SK-N-SH (cell line): ENCODE measurements at regions not wholly inside any gene's neighbourhood (a gene's known extent, or its start where the extent isn't known, plus 50 kb on each side); places are given as distances from the start of the nearest gene placed in this dataset.

Source experiments
- CTCF ChIA-PET: fragments of 300-600, 350-600 bp; formaldehyde crosslinking; extraction: SDS; loops from one replicate; lab custom pipeline; 2021; lab: Yijun Ruan, JAX
- POLR2A ChIA-PET: fragments of 350-600 bp; sonication (Branson Sonifier 250); formaldehyde crosslinking; extraction: SDS; loops from one replicate; lab custom pipeline; 2020; ENCODE audit warnings: antibody characterized with exemption, inconsistent platforms; lab: Yijun Ruan, JAX
- DNase-seq: peaks from one replicate; pipeline ENCODE4 v3.0.0; 2012
- H2AFZ ChIP-seq: fragments of 200-600 bp; sonication (generic); 2 replicates; pipeline ENCODE4 v1.8.1; 2016; ENCODE audit warnings: antibody characterized with exemption, mild to moderate bottlenecking, low read depth
- H3F3A ChIP-seq: fragments of 200-600 bp; sonication (generic); replicated peaks from 2 replicates; pipeline ENCODE3; 2016; ENCODE audit warnings: antibody characterized with exemption, mild to moderate bottlenecking; ENCODE audit not compliant: insufficient read depth
- H3K27ac ChIP-seq, 2 experiments: fragments of 200-500 bp in 1 of 2; fragments of 200-600 bp in 1 of 2; sonication (Bioruptor generic) in 1 of 2; sonication (generic), shearing (Covaris generic) in 1 of 2; 2 replicates each; pipeline versions ENCODE4 v1.5.1 to v1.6.1; 2014 to 2016; ENCODE audit warnings: low read depth in 2 of 2, inconsistent platforms in 1 of 2, low read length in 1 of 2, mild to moderate bottlenecking in 1 of 2, mixed read lengths in 1 of 2
- H3K27me3 ChIP-seq: fragments of 200-600 bp; sonication (generic), shearing (Covaris generic); 2 replicates; pipeline ENCODE4 v1.6.1; 2016; ENCODE audit warnings: mixed run types; ENCODE audit not compliant: insufficient read depth
- H3K36me3 ChIP-seq, 2 experiments: fragments of 200-500 bp in 1 of 2; fragments of 200-600 bp in 1 of 2; sonication (Bioruptor generic) in 1 of 2; sonication (generic) in 1 of 2; replicated peaks in 1 of 2; 2 replicates each; pipeline versions ENCODE3 to v1.5.1; 2014 to 2016; ENCODE audit warnings: low read length in 1 of 2, mild to moderate bottlenecking in 1 of 2; ENCODE audit not compliant: insufficient read depth in 2 of 2, control insufficient read depth in 1 of 2
- H3K4me1 ChIP-seq, 2 experiments: fragments of 200-500 bp in 1 of 2; fragments of 200-600 bp in 1 of 2; sonication (Bioruptor generic) in 1 of 2; sonication (generic), shearing (Covaris generic) in 1 of 2; 2 replicates each; pipeline versions ENCODE4 v1.5.1 to v1.6.1; 2014 to 2016; ENCODE audit warnings: low read depth in 1 of 2, low read length in 1 of 2, mixed run types in 1 of 2; ENCODE audit not compliant: insufficient read depth in 2 of 2, control insufficient read depth in 1 of 2
- H3K4me2 ChIP-seq: fragments of 200-600 bp; sonication (generic), shearing (Covaris generic); 2 replicates; pipeline ENCODE4 v1.6.1; 2017; ENCODE audit warnings: mixed run types
- H3K4me3 ChIP-seq, 2 experiments: fragments of 200-500 bp in 1 of 2; fragments of 200-600 bp in 1 of 2; sonication (Bioruptor generic) in 1 of 2; sonication (generic), shearing (Covaris generic) in 1 of 2; 2 replicates each; pipeline versions ENCODE4 v1.5.1 to v1.8.1; 2014 to 2016; ENCODE audit warnings: low read depth in 2 of 2, inconsistent platforms in 1 of 2, low read length in 1 of 2, mild to moderate bottlenecking in 1 of 2, mixed read lengths in 1 of 2, moderate library complexity in 1 of 2
- H3K79me2 ChIP-seq: fragments of 200-600 bp; sonication (generic); 2 replicates; pipeline ENCODE4 v1.8.1; 2017; ENCODE audit warnings: mild to moderate bottlenecking; ENCODE audit not compliant: insufficient read depth
- H3K9ac ChIP-seq: fragments of 200-600 bp; sonication (generic); 2 replicates; pipeline ENCODE4 v1.6.1; 2017; ENCODE audit warnings: mixed run types
- H3K9me2 ChIP-seq: fragments of 200-600 bp; sonication (generic); 2 replicates; pipeline ENCODE4 v1.6.1; 2017; ENCODE audit warnings: mixed run types
- H3K9me3 ChIP-seq: fragments of 200-600 bp; sonication (generic); 2 replicates; pipeline ENCODE4 v1.6.1; 2017; ENCODE audit warnings: mixed run types, mild to moderate bottlenecking, moderate library complexity
- H4K20me1 ChIP-seq: fragments of 200-600 bp; sonication (generic); 2 replicates; pipeline ENCODE4 v1.6.1; 2017; ENCODE audit warnings: mild to moderate bottlenecking, mixed run types; ENCODE audit not compliant: insufficient read depth
- CHD2 ChIP-seq: fragments of 150-350 bp; IDR thresholded peaks from 2 replicates; pipeline ENCODE4 v1.6.1; 2018; ENCODE audit warnings: low read length; ENCODE audit not compliant: partially characterized antibody
- EZH2phosphoT487 ChIP-seq: fragments of 200-600 bp; sonication (generic); IDR thresholded peaks from 2 replicates; pipeline ENCODE4 v1.6.1; 2017; ENCODE audit warnings: low read depth, mixed run types, mild to moderate bottlenecking, antibody characterized with exemption, moderate library complexity, borderline replicate concordance
- FOXJ3 ChIP-seq: sonication (generic); formaldehyde crosslinking; IDR thresholded peaks from 2 replicates; pipeline ENCODE4 v1.5.1; 2020; ENCODE audit warnings: mild to moderate bottlenecking, missing genetic modification reagents
- FOXM1 ChIP-seq: IDR thresholded peaks from 2 replicates; pipeline ENCODE4 v1.4.0; 2012; ENCODE audit warnings: low read depth, mild to moderate bottlenecking
- GATA2 ChIP-seq: sonication (generic); formaldehyde crosslinking; IDR thresholded peaks from 2 replicates; pipeline ENCODE4 v1.5.0; 2020; ENCODE audit warnings: mild to moderate bottlenecking, missing genetic modification reagents
- JUND ChIP-seq: IDR thresholded peaks from 2 replicates; pipeline ENCODE4 v1.4.0; 2012
- MEF2A ChIP-seq: IDR thresholded peaks from 2 replicates; pipeline ENCODE4 v1.4.0; 2012; ENCODE audit warnings: low read depth, borderline replicate concordance
- MXI1 ChIP-seq: IDR thresholded peaks from 2 replicates; pipeline ENCODE4 v1.6.1; 2012; ENCODE audit warnings: mild to moderate bottlenecking, low read depth, low read length, improper control_type of control experiment
- NRF1 ChIP-seq: IDR thresholded peaks from 2 replicates; pipeline ENCODE4 v1.6.1; 2012; ENCODE audit warnings: low read depth, mild to moderate bottlenecking, low read length
- POLR2AphosphoS5 ChIP-seq: IDR thresholded peaks from 2 replicates; pipeline ENCODE4 v1.6.1; 2012; ENCODE audit warnings: low read depth, low read length
- RCOR1 ChIP-seq: fragments of 150-350 bp; IDR thresholded peaks from 2 replicates; pipeline ENCODE4 v1.6.1; 2017; ENCODE audit warnings: antibody characterized with exemption, low read length
- RFX5 ChIP-seq: IDR thresholded peaks from 2 replicates; pipeline ENCODE4 v1.6.1; 2012; ENCODE audit warnings: mild to moderate bottlenecking, improper control_type of control experiment, low read length
- RXRA ChIP-seq: IDR thresholded peaks from 2 replicates; pipeline ENCODE4 v1.4.0; 2012; ENCODE audit warnings: low read depth, mild to moderate bottlenecking, borderline replicate concordance
- SMC3 ChIP-seq: IDR thresholded peaks from 2 replicates; pipeline ENCODE4 v1.6.1; 2012; ENCODE audit warnings: low read depth, low read length, improper control_type of control experiment
- TAF1 ChIP-seq: IDR thresholded peaks from 2 replicates; pipeline ENCODE4 v1.6.1; 2012; ENCODE audit warnings: low read depth, mild to moderate bottlenecking, low read length, moderate library complexity, borderline replicate concordance
- TCF12 ChIP-seq: IDR thresholded peaks from 2 replicates; pipeline ENCODE4 v1.4.0; 2012
- TEAD4 ChIP-seq: IDR thresholded peaks from 2 replicates; pipeline ENCODE4 v1.4.0; 2012; ENCODE audit warnings: mild to moderate bottlenecking, borderline replicate concordance; ENCODE audit not compliant: insufficient read depth
- YY1 ChIP-seq: IDR thresholded peaks from 2 replicates; pipeline ENCODE4 v1.4.0; 2012; ENCODE audit warnings: low read depth, mild to moderate bottlenecking
- WGBS: methylation state at CpG from one replicate; pipeline ENCODE4 v1.1.6; 2017; ENCODE audit warnings: low lambda C conversion rate; 5-methylcytosine and 5-hydroxymethylcytosine counted together
- TF ChIP-seq, protein P1 (sequence below): fragments of 150-350 bp; IDR thresholded peaks from 2 replicates; pipeline ENCODE4 v1.6.1; 2017; ENCODE audit warnings: antibody characterized with exemption, low read length, low read depth, borderline replicate concordance
- TF ChIP-seq, protein P2 (sequence below): fragments of 150-350 bp; IDR thresholded peaks from 2 replicates; pipeline ENCODE4 v1.6.1; 2016; ENCODE audit warnings: mild to moderate bottlenecking, low read depth, low read length
- TF ChIP-seq, protein P3 (sequence below): IDR thresholded peaks from 2 replicates; pipeline ENCODE4 v1.6.1; 2012; ENCODE audit warnings: mild to moderate bottlenecking, low read depth, low read length, moderate library complexity

DNA sequence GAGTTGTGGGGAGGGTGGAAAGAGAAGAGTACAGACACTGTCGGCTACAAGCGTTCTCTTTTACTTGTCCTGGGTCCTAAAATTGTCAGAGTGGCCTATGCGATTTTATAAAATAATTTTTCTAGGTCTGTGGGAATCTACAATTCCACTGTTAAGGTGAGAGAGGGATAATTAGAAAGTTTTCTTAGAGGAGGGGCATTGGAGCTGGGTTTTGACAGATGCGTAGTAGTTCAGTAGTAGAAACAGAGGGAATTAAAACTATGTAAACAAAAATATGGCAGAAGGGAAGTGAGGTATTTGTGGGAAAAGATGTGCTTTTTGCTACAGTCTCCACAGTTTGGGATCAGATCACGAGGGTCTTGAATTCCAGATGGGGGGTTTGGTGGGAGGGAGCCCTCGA is 129.1 kb upstream of the SHB start:
- H3K9ac ChIP-seq: no peak overlapping the region
- no peaks in the 10 kb centered on the region for H3K9me3 ChIP-seq
- no peak overlapping the region for H3K4me2 ChIP-seq
- no peak for DNase-seq
- no peak overlapping the region for H2AFZ ChIP-seq
- no peaks in the 10 kb centered on the region for H3K79me2 ChIP-seq
- no peaks in the 10 kb centered on the region for H3K9me2 ChIP-seq
- TF ChIP-seq RCOR1 (no peak), RXRA (no peak), CHD2 (no peak), RFX5 (no peak), TEAD4 (no peak), YY1 (no peak), NRF1 (no peak), GATA2 (CRISPR knock-in tag) (no peak), SMC3 (no peak), POLR2AphosphoS5 (no peak), TAF1 (no peak)
- TF ChIP-seq, protein P1, sequence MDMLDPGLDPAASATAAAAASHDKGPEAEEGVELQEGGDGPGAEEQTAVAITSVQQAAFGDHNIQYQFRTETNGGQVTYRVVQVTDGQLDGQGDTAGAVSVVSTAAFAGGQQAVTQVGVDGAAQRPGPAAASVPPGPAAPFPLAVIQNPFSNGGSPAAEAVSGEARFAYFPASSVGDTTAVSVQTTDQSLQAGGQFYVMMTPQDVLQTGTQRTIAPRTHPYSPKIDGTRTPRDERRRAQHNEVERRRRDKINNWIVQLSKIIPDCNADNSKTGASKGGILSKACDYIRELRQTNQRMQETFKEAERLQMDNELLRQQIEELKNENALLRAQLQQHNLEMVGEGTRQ: no peak
- TF ChIP-seq, protein P2, sequence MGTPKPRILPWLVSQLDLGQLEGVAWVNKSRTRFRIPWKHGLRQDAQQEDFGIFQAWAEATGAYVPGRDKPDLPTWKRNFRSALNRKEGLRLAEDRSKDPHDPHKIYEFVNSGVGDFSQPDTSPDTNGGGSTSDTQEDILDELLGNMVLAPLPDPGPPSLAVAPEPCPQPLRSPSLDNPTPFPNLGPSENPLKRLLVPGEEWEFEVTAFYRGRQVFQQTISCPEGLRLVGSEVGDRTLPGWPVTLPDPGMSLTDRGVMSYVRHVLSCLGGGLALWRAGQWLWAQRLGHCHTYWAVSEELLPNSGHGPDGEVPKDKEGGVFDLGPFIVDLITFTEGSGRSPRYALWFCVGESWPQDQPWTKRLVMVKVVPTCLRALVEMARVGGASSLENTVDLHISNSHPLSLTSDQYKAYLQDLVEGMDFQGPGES: no peak
- H3K4me1 ChIP-seq: peaks cover 0 to 6% of the 10 kb centered on the region in 2 experiments; a peak in 1 of 4 replicates
- ChIA-PET CTCF (interaction anchor here (1.0 to 1.2 kb wide), 2 partner anchors 37 to 110 kb away, joined by 3 to 4 read pairs; no protein-coding TSS in a partner anchor), POLR2A (no interaction called here)
- peaks cover 5% of the 10 kb centered on the region; the same call in 1 of the 2 replicates for H3K27me3 ChIP-seq
- no peaks in the 10 kb centered on the region for H4K20me1 ChIP-seq
- no peak overlapping the region for H3K27ac ChIP-seq
- H3K36me3 ChIP-seq: no peaks in the 10 kb centered on the region
- H3F3A ChIP-seq: no peaks in the 10 kb centered on the region
- WGBS: 64% methylated on average over 6 of the region's 6 CpGs
- H3K4me3 ChIP-seq: no peak overlapping the region

DNA sequence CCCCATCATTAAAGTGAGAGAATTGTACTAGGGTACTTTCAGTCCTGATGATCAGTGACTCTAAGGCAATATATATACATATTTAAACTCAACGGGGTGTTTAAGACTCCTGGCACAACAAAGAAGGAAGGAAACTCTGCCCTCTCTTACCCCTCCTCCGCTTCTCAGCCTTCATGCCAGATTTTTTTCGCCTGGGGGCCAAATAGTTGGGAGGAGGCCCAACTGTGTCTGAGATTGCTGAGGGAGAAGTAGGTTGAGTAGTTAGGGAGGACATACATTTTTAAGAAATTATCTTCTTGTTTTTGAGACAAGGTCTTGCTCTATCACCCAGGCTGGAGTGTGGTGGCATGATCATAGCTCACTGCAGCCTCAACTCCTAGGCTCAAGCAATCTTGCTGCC is 127.7 kb upstream of the SHB start:
- no peak for DNase-seq
- no peak overlapping the region for H3K9ac ChIP-seq
- CTCF ChIA-PET: no interaction called here
- POLR2A ChIA-PET: no interaction called here
- H3K27ac ChIP-seq: no peak overlapping the region
- no peaks in the 10 kb centered on the region for H3K79me2 ChIP-seq
- H3K4me3 ChIP-seq: no peak overlapping the region
- WGBS: 47% methylated on average over 3 of the region's 3 CpGs
- H3K9me2 ChIP-seq: no peaks in the 10 kb centered on the region
- peaks cover 5% of the 10 kb centered on the region; the same call in 1 of the 2 replicates for H3K27me3 ChIP-seq
- H3K4me2 ChIP-seq: no peak overlapping the region
- no peaks in the 10 kb centered on the region for H3K36me3 ChIP-seq
- H3F3A ChIP-seq: no peaks in the 10 kb centered on the region
- no peak overlapping the region for H2AFZ ChIP-seq
- H3K9me3 ChIP-seq: no peaks in the 10 kb centered on the region
- no peaks in the 10 kb centered on the region for H4K20me1 ChIP-seq
- H3K4me1 ChIP-seq: peaks cover 0 to 9% of the 10 kb centered on the region in 2 experiments; a peak in 1 of 4 replicates
- TF ChIP-seq, protein P3, sequence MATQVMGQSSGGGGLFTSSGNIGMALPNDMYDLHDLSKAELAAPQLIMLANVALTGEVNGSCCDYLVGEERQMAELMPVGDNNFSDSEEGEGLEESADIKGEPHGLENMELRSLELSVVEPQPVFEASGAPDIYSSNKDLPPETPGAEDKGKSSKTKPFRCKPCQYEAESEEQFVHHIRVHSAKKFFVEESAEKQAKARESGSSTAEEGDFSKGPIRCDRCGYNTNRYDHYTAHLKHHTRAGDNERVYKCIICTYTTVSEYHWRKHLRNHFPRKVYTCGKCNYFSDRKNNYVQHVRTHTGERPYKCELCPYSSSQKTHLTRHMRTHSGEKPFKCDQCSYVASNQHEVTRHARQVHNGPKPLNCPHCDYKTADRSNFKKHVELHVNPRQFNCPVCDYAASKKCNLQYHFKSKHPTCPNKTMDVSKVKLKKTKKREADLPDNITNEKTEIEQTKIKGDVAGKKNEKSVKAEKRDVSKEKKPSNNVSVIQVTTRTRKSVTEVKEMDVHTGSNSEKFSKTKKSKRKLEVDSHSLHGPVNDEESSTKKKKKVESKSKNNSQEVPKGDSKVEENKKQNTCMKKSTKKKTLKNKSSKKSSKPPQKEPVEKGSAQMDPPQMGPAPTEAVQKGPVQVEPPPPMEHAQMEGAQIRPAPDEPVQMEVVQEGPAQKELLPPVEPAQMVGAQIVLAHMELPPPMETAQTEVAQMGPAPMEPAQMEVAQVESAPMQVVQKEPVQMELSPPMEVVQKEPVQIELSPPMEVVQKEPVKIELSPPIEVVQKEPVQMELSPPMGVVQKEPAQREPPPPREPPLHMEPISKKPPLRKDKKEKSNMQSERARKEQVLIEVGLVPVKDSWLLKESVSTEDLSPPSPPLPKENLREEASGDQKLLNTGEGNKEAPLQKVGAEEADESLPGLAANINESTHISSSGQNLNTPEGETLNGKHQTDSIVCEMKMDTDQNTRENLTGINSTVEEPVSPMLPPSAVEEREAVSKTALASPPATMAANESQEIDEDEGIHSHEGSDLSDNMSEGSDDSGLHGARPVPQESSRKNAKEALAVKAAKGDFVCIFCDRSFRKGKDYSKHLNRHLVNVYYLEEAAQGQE: no peak
- no peak for TF ChIP-seq TAF1
- TF ChIP-seq RFX5: no peak
- no peak for TF ChIP-seq RCOR1
- no peak for TF ChIP-seq FOXJ3
- no peak for TF ChIP-seq TCF12
- no peak for TF ChIP-seq MEF2A
- TF ChIP-seq EZH2phosphoT487: no peak
- TF ChIP-seq SMC3: no peak
- TF ChIP-seq, protein P2: no peak
- TF ChIP-seq JUND: no peak
- TF ChIP-seq GATA2 (CRISPR knock-in tag): no peak
- TF ChIP-seq MXI1: no peak
- no peak for TF ChIP-seq FOXM1
